CD4-positive, alpha-beta memory T cell (primary cell): ENCODE measurements at regions not wholly inside any gene's neighbourhood (a gene's known extent, or its start where the extent isn't known, plus 50 kb on each side); places are given as distances from the start of the nearest gene placed in this dataset.
"Not testable (repeated sequence)": the region's sequence is repeated elsewhere in the genome, so short reads cannot be mapped to it uniquely, and the experiment has no call there.

ENCODE experiments used
- CTCF ChIA-PET: fragments of 350-600 bp; sonication (Branson Sonifier 250); formaldehyde crosslinking; loops from one replicate; lab custom pipeline; 2021; ENCODE audit warnings: inconsistent platforms; ENCODE audit not compliant: partially characterized antibody; lab: Charles Lee
- POLR2A ChIA-PET: fragments of 350-600 bp; sonication (Branson Sonifier 250); formaldehyde crosslinking; loops from one replicate; lab custom pipeline; 2021; ENCODE audit not compliant: partially characterized antibody; lab: Charles Lee
- DNase-seq, 5 donors: peaks; one replicate each; pipeline versions ENCODE4 v3.0.0 to v3.0.0-alpha.2; 2020 to 2022; ENCODE audit warnings: mixed read lengths in 1 of 5
- H3K27ac ChIP-seq: one replicate; pipeline ENCODE4 v1.7.0; 2013; ENCODE audit warnings: low read depth, low read length
- H3K27me3 ChIP-seq: 2 replicates; pipeline ENCODE4 v1.7.0; 2013; ENCODE audit warnings: mild to moderate bottlenecking, low read length, moderate library complexity; ENCODE audit not compliant: insufficient read depth
- H3K36me3 ChIP-seq: 2 replicates; pipeline ENCODE4 v1.7.0; 2013; ENCODE audit warnings: mild to moderate bottlenecking, low read length, moderate library complexity; ENCODE audit not compliant: insufficient read depth
- H3K4me1 ChIP-seq: 2 replicates; pipeline ENCODE4 v1.7.0; 2013; ENCODE audit warnings: mild to moderate bottlenecking, low read length, moderate library complexity; ENCODE audit not compliant: insufficient read depth
- H3K4me3 ChIP-seq, 2 donors: one replicate each; pipeline ENCODE4 v1.7.0; 2013; ENCODE audit warnings: low read length in 2 of 2, mild to moderate bottlenecking in 1 of 2
- H3K9me3 ChIP-seq, 2 donors: one replicate each; pipeline ENCODE4 v1.7.0; 2013; ENCODE audit warnings: low read length in 2 of 2, control low read depth in 1 of 2; ENCODE audit not compliant: control insufficient read depth in 1 of 2
- H3K27ac Mint-ChIP-seq, 7 donors: one replicate each; pipeline ENCODE4 v1.8.0; 2020 to 2021; ENCODE audit warnings: mixed read lengths in 7 of 7, mild to moderate bottlenecking in 6 of 7, inconsistent platforms in 3 of 7, moderate library complexity in 3 of 7
- H3K27me3 Mint-ChIP-seq, 2 donors: one replicate each; pipeline ENCODE4 v1.8.0; 2020 to 2021; ENCODE audit warnings: mixed read lengths in 2 of 2
- H3K36me3 Mint-ChIP-seq, 2 donors: one replicate each; pipeline ENCODE4 v1.8.0; 2020 to 2021; ENCODE audit warnings: mixed read lengths in 2 of 2, inconsistent platforms in 1 of 2, mild to moderate bottlenecking in 1 of 2
- H3K4me1 Mint-ChIP-seq, 4 donors: one replicate each; pipeline ENCODE4 v1.8.0; 2020 to 2021; ENCODE audit warnings: mixed read lengths in 4 of 4, mild to moderate bottlenecking in 1 of 4
- H3K4me3 Mint-ChIP-seq, 8 donors: one replicate each; pipeline ENCODE4 v1.8.0; 2020 to 2021; ENCODE audit warnings: mixed read lengths in 8 of 8, mild to moderate bottlenecking in 7 of 8, moderate library complexity in 6 of 8, inconsistent platforms in 3 of 8
- H3K9me3 Mint-ChIP-seq, 8 donors: one replicate each; pipeline ENCODE4 v1.8.0; 2020 to 2021; ENCODE audit warnings: mixed read lengths in 8 of 8, mild to moderate bottlenecking in 5 of 8, inconsistent platforms in 3 of 8, moderate library complexity in 1 of 8
- intact Hi-C: fragments of 100-400 bp; cut with micrococcal nuclease; formaldehyde crosslinking; loops from one replicate; pipeline ENCODE4 v1.15.1; 2023

DNA sequence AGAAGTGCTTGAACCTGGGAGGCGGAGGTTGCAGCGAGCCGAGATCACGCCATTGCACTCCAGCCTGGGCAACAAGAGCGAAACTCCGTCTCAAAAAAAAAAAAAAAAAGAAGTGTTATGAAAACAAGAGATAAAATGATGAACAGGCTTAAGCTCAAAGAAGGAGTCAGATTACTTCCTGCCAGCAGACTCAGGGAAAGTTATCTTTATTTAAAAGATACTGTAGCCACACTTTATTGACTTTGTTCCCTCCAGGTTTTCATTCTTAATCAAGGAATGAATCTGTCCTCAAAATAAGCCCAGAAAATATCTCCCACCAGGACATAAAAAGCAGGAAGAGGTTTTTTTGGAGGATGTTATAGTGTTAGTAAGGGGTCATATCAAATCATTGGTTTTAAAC is 176.5 kb upstream of the KCNMB2 start:
- Mint-ChIP-seq H3K36me3 (no peaks in the 10 kb centered on the region), H3K4me3 (no peak overlapping the region), H3K4me1 (peaks cover 0 to 1% (median 0%) of the 10 kb centered on the region in 4 donors), H3K9me3 (peaks cover 8 to 29% (median 22%) of the 10 kb centered on the region in 8 donors), H3K27ac (no peak overlapping the region), H3K27me3 (peaks cover 8 to 10% of the 10 kb centered on the region in 2 donors)
- intact Hi-C loops: no loop called here
- DNase-seq: no peak
- POLR2A ChIA-PET: no interaction called here
- H3K36me3 ChIP-seq: no peaks in the 10 kb centered on the region
- H3K9me3 ChIP-seq: no peaks in the 10 kb centered on the region
- H3K4me3 ChIP-seq: no peak overlapping the region
- no peak overlapping the region for H3K27ac ChIP-seq
- no peaks in the 10 kb centered on the region for H3K4me1 ChIP-seq
- CTCF ChIA-PET: no interaction called here
- no peaks in the 10 kb centered on the region for H3K27me3 ChIP-seq

DNA sequence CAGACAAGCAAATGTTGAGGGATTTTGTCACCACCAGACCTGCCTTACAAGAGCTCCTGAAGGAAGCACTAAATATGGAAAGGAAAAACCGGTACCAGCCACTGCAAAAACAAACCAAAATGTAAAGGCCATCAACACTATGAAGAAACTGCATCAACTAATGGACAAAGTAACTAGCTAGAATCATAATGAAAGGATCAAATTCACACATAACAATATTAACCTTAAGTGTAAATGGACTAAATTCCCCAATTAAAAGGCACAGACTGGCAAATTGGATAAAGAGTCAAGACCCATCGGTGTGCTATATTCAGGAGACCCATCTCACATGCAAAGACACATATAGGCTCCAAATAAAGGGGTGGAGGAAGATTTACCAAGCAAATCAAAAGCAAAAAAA is 173.2 kb upstream of the KCNMB2 start:
- H3K27ac ChIP-seq, H3K4me3 Mint-ChIP-seq, POLR2A ChIA-PET, intact Hi-C loops, H3K27me3 ChIP-seq, CTCF ChIA-PET, H3K27ac Mint-ChIP-seq, H3K4me1 ChIP-seq, H3K36me3 ChIP-seq, H3K36me3 Mint-ChIP-seq, DNase-seq, H3K4me1 Mint-ChIP-seq, H3K4me3 ChIP-seq, H3K9me3 ChIP-seq: not testable (repeated sequence)
- Mint-ChIP-seq H3K27me3 (peaks cover 10 to 15% of the 10 kb centered on the region in 2 donors), H3K9me3 (peaks cover 8 to 36% (median 26%) of the 10 kb centered on the region in 8 donors)

DNA sequence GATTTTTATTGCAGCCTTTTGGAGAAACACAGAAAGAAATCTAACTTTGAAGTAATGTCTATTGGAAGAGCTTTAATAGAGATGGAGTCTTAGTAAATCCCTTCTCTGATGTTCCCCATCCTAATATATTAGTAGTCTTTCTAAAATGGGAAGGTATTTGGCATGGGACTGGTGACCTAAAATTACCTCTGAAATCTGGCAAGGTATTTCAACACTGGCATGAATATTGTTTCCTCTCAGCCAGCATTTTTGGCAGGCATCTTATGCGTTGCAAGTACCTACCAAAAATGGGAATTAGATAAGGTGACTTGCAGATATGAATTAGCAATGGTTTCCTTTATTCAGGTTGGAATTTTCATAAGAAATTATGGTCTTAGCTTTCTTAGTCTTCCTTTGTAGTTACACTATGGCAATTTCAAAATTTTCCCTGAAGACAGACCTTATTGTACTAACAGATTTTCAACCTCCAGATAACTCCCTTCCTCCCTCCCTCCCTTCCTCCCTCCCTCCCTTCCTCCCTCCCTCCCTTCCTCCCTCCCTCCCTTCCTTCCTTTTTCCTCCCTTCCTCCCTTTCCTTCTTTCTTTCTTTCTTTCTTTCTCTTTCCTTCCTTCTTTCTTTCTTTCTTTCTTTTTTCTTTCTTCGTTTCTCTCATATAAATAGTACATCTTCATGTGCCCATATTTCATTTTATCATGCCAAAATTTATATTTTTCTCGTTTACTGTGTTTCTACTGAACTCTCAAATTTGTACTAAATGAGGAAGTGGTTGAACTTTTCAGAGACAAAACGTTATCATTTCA is 168.2 kb upstream of the KCNMB2 start:
- no peak overlapping the region for H3K27ac ChIP-seq
- ChIA-PET POLR2A (no interaction called here), CTCF (no interaction called here)
- no peaks in the 10 kb centered on the region for H3K36me3 Mint-ChIP-seq
- H3K4me1 Mint-ChIP-seq: peaks cover 0 to 6% (median under 1%) of the 10 kb centered on the region in 4 donors
- H3K9me3 Mint-ChIP-seq: peaks cover 3 to 24% (median 16%) of the 10 kb centered on the region in 8 donors
- intact Hi-C loops: no loop called here
- no peaks in the 10 kb centered on the region for H3K4me1 ChIP-seq
- DNase-seq: no peak
- H3K27ac Mint-ChIP-seq: no peak overlapping the region
- no peaks in the 10 kb centered on the region for H3K36me3 ChIP-seq
- no peaks in the 10 kb centered on the region for H3K27me3 ChIP-seq
- H3K4me3 Mint-ChIP-seq: peak overlapping the region in 1 of 8 donors; percentile 47
- H3K27me3 Mint-ChIP-seq: peaks cover 11 to 16% of the 10 kb centered on the region in 2 donors
- H3K9me3 ChIP-seq: no peaks in the 10 kb centered on the region
- H3K4me3 ChIP-seq: no peak overlapping the region

DNA sequence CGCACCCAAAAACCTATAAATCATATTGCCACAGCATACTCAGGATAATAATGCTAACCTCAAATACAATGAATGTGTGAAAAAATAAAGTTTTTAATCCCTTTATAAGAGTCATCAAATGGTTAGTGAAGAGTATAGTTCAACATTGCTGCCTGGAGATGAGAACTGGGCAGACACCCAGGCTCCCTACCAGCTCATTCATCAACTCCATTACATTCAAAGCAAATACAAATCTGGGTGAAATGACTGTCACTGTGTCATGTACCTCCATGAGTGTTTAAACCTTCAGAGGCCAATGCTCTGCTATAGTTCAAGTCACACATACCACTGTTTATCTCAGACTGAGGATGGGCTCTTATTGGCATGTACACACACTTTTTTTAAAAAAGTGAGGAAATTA is 167.2 kb upstream of the KCNMB2 start:
- Mint-ChIP-seq H3K36me3 (no peaks in the 10 kb centered on the region), H3K27me3 (peaks cover 9 to 17% of the 10 kb centered on the region in 2 donors), H3K9me3 (peaks cover 2 to 16% (median 7%) of the 10 kb centered on the region in 8 donors), H3K4me3 (no peak overlapping the region), H3K27ac (no peak overlapping the region), H3K4me1 (peaks cover 0 to 6% (median under 1%) of the 10 kb centered on the region in 4 donors)
- DNase-seq: no peak
- Histone ChIP-seq H3K4me3 (no peak overlapping the region), H3K36me3 (no peaks in the 10 kb centered on the region), H3K27me3 (no peaks in the 10 kb centered on the region), H3K4me1 (no peaks in the 10 kb centered on the region), H3K27ac (no peak overlapping the region), H3K9me3 (no peaks in the 10 kb centered on the region)
- POLR2A ChIA-PET: no interaction called here
- CTCF ChIA-PET: no interaction called here
- intact Hi-C loops: no loop called here

DNA sequence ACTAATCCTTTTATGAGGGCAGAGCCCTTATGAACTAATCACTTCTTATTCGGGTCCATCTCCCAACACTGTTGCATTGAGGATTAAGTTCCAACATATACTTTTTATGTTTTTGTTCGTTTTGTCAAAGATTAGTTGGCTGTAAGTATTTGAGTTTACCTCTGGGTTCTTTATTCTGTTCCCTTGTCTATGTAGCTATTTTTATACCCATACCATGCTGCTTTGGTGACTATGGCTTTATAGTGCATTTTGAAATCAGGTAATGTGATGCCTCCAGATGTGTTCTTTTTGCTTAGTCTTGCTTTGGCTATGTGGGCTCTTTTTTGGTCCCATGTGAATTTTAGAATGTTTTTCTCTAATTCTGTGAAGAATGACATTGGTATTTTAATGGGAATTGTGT is 166.4 kb upstream of the KCNMB2 start:
- ChIA-PET CTCF (no interaction called here), POLR2A (no interaction called here)
- intact Hi-C loops: no loop called here
- peaks cover 0 to 6% (median under 1%) of the 10 kb centered on the region in 4 donors for H3K4me1 Mint-ChIP-seq
- no peak overlapping the region for H3K4me3 Mint-ChIP-seq
- no peak overlapping the region for H3K4me3 ChIP-seq
- no peak overlapping the region for H3K27ac ChIP-seq
- H3K36me3 ChIP-seq: no peaks in the 10 kb centered on the region
- no peak overlapping the region for H3K27ac Mint-ChIP-seq
- H3K27me3 ChIP-seq: no peaks in the 10 kb centered on the region
- peaks cover 9 to 15% of the 10 kb centered on the region in 2 donors for H3K27me3 Mint-ChIP-seq
- no peaks in the 10 kb centered on the region for H3K36me3 Mint-ChIP-seq
- no peaks in the 10 kb centered on the region for H3K9me3 ChIP-seq
- peaks cover 0 to 11% (median 4%) of the 10 kb centered on the region in 8 donors for H3K9me3 Mint-ChIP-seq
- DNase-seq: no peak
- H3K4me1 ChIP-seq: no peaks in the 10 kb centered on the region

DNA sequence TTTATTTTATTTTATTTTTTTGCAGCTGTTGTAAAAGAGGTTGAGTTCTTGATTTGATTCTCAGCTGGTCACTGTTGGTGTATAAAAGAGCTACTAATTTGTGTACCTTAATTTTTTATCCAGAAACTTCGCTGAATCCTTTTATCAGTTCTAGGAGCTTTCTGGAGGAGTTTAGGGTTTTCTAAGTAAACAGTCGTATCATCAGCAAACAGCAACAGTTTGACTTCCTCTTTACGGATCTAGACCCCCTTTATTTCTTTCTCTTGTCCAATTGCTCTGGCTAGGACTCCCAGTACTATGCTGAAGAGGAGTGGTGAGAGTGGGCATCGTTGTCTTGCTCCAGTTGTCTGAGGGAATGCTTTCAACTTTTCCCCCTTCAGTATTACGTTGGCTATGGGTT is 165.8 kb upstream of the KCNMB2 start:
- no peaks in the 10 kb centered on the region for H3K4me1 ChIP-seq
- ChIA-PET CTCF (no interaction called here), POLR2A (no interaction called here)
- no peaks in the 10 kb centered on the region for H3K9me3 ChIP-seq
- H3K4me3 ChIP-seq: no peak overlapping the region
- peaks cover 0 to 6% (median under 1%) of the 10 kb centered on the region in 4 donors for H3K4me1 Mint-ChIP-seq
- H3K4me3 Mint-ChIP-seq: no peak overlapping the region
- no peak for DNase-seq
- H3K36me3 Mint-ChIP-seq: no peaks in the 10 kb centered on the region
- H3K27ac ChIP-seq: no peak overlapping the region
- peaks cover 0 to 6% (median 1%) of the 10 kb centered on the region in 8 donors for H3K9me3 Mint-ChIP-seq
- peaks cover 9 to 14% of the 10 kb centered on the region in 2 donors for H3K27me3 Mint-ChIP-seq
- H3K27ac Mint-ChIP-seq: no peak overlapping the region
- H3K36me3 ChIP-seq: no peaks in the 10 kb centered on the region
- intact Hi-C loops: no loop called here
- no peaks in the 10 kb centered on the region for H3K27me3 ChIP-seq

DNA sequence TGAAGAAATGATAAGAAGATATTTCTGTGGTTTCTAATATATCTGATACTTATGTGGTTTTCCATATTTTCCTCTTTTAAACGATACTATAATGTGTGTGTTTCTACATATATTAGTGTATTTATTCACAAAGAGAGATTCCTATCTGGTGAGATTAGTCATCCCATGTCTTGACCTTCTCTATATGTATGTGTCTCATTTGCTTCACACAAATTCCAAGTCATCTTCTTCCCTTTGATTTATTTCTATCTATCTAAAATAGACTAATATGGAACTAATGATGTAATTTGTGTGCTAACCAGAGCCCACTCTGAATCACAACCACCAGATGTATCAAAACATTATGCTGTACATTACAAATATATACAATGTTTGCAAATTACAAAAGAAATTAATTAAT is 154.7 kb upstream of the KCNMB2 start:
- Histone ChIP-seq H3K9me3 (no peaks in the 10 kb centered on the region), H3K27me3 (no peaks in the 10 kb centered on the region), H3K4me1 (no peaks in the 10 kb centered on the region), H3K27ac (no peak overlapping the region), H3K4me3 (no peak overlapping the region), H3K36me3 (no peaks in the 10 kb centered on the region)
- Mint-ChIP-seq H3K27me3 (peaks cover 4 to 5% of the 10 kb centered on the region in 2 donors), H3K36me3 (no peaks in the 10 kb centered on the region), H3K4me3 (no peak overlapping the region), H3K4me1 (no peaks in the 10 kb centered on the region), H3K9me3 (no peaks in the 10 kb centered on the region), H3K27ac (no peak overlapping the region)
- DNase-seq: no peak
- intact Hi-C loops: loop anchor here (10.0 kb wide), 1 partner anchor 1187 kb away; the partner anchor contains the start of gene TBL1XR1
- POLR2A ChIA-PET: no interaction called here
- CTCF ChIA-PET: interaction anchor here (1.0 kb wide), 1 partner anchor 1510 kb away, joined by 4 read pairs; no protein-coding TSS in a partner anchor
